Trophoblast cell (in vitro differentiated cells and primary cell): ENCODE measurements at regions not wholly inside any gene's neighbourhood (a gene's known extent, or its start where the extent isn't known, plus 50 kb on each side); places are given as distances from the start of the nearest gene placed in this dataset.
A peak's percentile ranks its signal among the peaks of the same experiment; 100 is the strongest.
"Not testable (repeated sequence)": the region's sequence is repeated elsewhere in the genome, so short reads cannot be mapped to it uniquely, and the experiment has no call there.

Experiments
- DNase-seq, 2 donors: peaks; one replicate each; pipeline ENCODE4 v3.0.0-alpha.2; 2016
- H2AFZ ChIP-seq: 2 replicates; pipeline ENCODE4 v1.6.1; 2013; ENCODE audit warnings: low read length, moderate library complexity, mild to moderate bottlenecking; ENCODE audit not compliant: insufficient read depth, poor library complexity
- H2AK5ac ChIP-seq: 2 replicates; pipeline ENCODE4 v1.6.1; 2013; ENCODE audit warnings: mild to moderate bottlenecking, low read length
- H2BK120ac ChIP-seq: 2 replicates; pipeline ENCODE4 v1.6.1; 2013; ENCODE audit warnings: low read length, mild to moderate bottlenecking, moderate library complexity; ENCODE audit not compliant: insufficient read depth, poor library complexity
- H2BK12ac ChIP-seq: 2 replicates; pipeline ENCODE4 v1.6.1; 2013; ENCODE audit warnings: mild to moderate bottlenecking, low read length, moderate library complexity
- H2BK5ac ChIP-seq: 2 replicates; pipeline ENCODE4 v1.6.1; 2013; ENCODE audit warnings: low read length, low read depth, moderate library complexity, mild to moderate bottlenecking; ENCODE audit not compliant: poor library complexity
- H3K14ac ChIP-seq: 2 replicates; pipeline ENCODE4 v1.6.1; 2013; ENCODE audit warnings: mild to moderate bottlenecking, low read length
- H3K18ac ChIP-seq: 2 replicates; pipeline ENCODE4 v1.6.1; 2013; ENCODE audit warnings: mild to moderate bottlenecking, low read length
- H3K23ac ChIP-seq: 2 replicates; pipeline ENCODE4 v1.6.1; 2013; ENCODE audit warnings: low read length
- H3K27ac ChIP-seq: 2 replicates; pipeline ENCODE4 v1.5.1; 2013; ENCODE audit warnings: low read depth, mild to moderate bottlenecking, inconsistent platforms, low read length, moderate library complexity
- H3K27me3 ChIP-seq: 2 replicates; pipeline ENCODE4 v1.6.1; 2013; ENCODE audit warnings: inconsistent platforms, mild to moderate bottlenecking, low read length, moderate library complexity; ENCODE audit not compliant: insufficient read depth
- H3K36me3 ChIP-seq, 2 experiments: 1 replicate in 1 of 2; 2 replicates in 1 of 2; pipeline ENCODE4 v1.6.1; 2013; ENCODE audit warnings: low read length in 2 of 2, mild to moderate bottlenecking in 2 of 2, moderate library complexity in 1 of 2; ENCODE audit not compliant: insufficient read depth in 2 of 2, control insufficient read depth in 1 of 2
- H3K4ac ChIP-seq: 2 replicates; pipeline ENCODE4 v1.6.1; 2013; ENCODE audit warnings: low read depth, mild to moderate bottlenecking, low read length, moderate library complexity
- H3K4me1 ChIP-seq, 2 experiments: 1 replicate in 1 of 2; 2 replicates in 1 of 2; pipeline ENCODE4 v1.6.1; 2013; ENCODE audit warnings: low read length in 2 of 2, mild to moderate bottlenecking in 2 of 2, moderate library complexity in 1 of 2; ENCODE audit not compliant: insufficient read depth in 2 of 2, control insufficient read depth in 1 of 2
- H3K4me2 ChIP-seq: 2 replicates; pipeline ENCODE4 v1.6.1; 2013; ENCODE audit warnings: inconsistent platforms, mild to moderate bottlenecking, low read length, moderate library complexity
- H3K4me3 ChIP-seq: 2 replicates; pipeline ENCODE4 v1.5.1; 2013; ENCODE audit warnings: mild to moderate bottlenecking, low read depth, low read length, inconsistent platforms
- H3K79me1 ChIP-seq: one replicate; pipeline ENCODE4 v1.6.1; 2013; ENCODE audit warnings: low read length
- H3K79me2 ChIP-seq: 2 replicates; pipeline ENCODE4 v1.6.1; 2013; ENCODE audit warnings: low read length, mild to moderate bottlenecking; ENCODE audit not compliant: control insufficient read depth, insufficient read depth, poor library complexity
- H3K9ac ChIP-seq: 2 replicates; pipeline ENCODE4 v1.6.1; 2013; ENCODE audit warnings: mild to moderate bottlenecking, low read length
- H3K9me3 ChIP-seq: 2 replicates; pipeline ENCODE4 v1.6.1; 2013; ENCODE audit warnings: low read depth, mild to moderate bottlenecking, control low read depth, inconsistent platforms, low read length; ENCODE audit not compliant: insufficient read depth
- H4K12ac ChIP-seq: 2 replicates; pipeline ENCODE4 v1.6.1; 2013; ENCODE audit warnings: low read depth, mild to moderate bottlenecking, low read length, moderate library complexity
- H4K8ac ChIP-seq: 2 replicates; pipeline ENCODE4 v1.6.1; 2013; ENCODE audit warnings: low read depth, mild to moderate bottlenecking, low read length, moderate library complexity
- H4K91ac ChIP-seq: one replicate; pipeline ENCODE4 v1.6.1; 2013; ENCODE audit warnings: low read depth, mild to moderate bottlenecking, low read length, moderate library complexity
- WGBS: extraction: QIAGEN DNeasy Blood & Tissue Kit; methylation state at CpG from one replicate; pipeline ENCODE4 v1.1.7; 2013; ENCODE audit warnings: missing lambda C conversion rate; ENCODE audit not compliant: insufficient read length, insufficient coverage; ENCODE audit errors: extremely low coverage; 5-methylcytosine and 5-hydroxymethylcytosine counted together

DNA sequence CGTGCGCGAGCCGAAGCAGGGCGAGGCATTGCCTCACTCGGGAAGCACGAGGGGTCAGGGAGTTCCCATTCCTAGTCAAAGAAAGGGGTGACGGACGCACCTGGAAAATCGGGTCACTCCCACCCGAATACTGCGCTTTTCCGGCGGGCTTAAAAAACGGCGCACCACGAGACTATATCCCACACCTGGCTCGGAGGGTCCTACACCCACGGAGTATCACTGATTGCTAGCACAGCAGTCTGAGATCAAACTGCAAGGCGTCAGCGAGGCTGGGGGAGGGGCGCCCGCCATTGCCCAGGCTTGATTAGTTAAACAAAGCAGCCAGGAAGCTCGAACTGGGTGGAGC, 520.0 kb upstream of the GRM7 start:
- H3K27ac ChIP-seq, H4K8ac ChIP-seq, H4K91ac ChIP-seq, H2BK5ac ChIP-seq, H3K4me3 ChIP-seq, H3K18ac ChIP-seq, H3K9me3 ChIP-seq, H3K9ac ChIP-seq, H2BK120ac ChIP-seq, H3K4me2 ChIP-seq, H3K4me1 ChIP-seq, H3K79me2 ChIP-seq, H3K79me1 ChIP-seq, H2AFZ ChIP-seq, H3K36me3 ChIP-seq, H3K4ac ChIP-seq, H3K27me3 ChIP-seq, DNase-seq, H2BK12ac ChIP-seq, H3K23ac ChIP-seq, H2AK5ac ChIP-seq, H4K12ac ChIP-seq, H3K14ac ChIP-seq: not testable (repeated sequence)
- no CpG with 5 or more reads among the region's 24 CpGs for WGBS

DNA sequence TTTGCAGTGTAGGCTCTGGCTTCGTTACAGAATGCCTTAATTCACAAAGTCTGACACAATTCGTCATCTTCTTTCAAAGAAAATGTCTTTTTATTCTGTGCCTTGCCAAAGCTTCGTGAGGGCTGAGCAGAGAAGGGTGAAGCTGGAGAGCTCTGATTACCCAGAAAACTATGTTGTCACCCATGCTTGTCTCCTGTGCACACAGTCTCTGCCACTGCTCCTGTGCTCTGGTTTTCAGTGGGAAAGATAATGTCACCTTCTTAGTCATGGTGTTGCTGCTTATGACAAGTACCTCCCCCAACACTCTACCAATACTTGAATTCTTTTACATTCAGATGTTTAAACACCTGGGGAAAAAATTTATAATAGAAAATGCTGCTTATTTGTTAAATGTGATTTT, 509.2 kb upstream of the GRM7 start:
- no peak overlapping the region for H3K4me2 ChIP-seq
- no CpG with 5 or more reads among the region's 3 CpGs for WGBS
- no peak overlapping the region for H4K8ac ChIP-seq
- no peaks in the 10 kb centered on the region for H3K27me3 ChIP-seq
- no peak overlapping the region for H2BK12ac ChIP-seq
- H3K9me3 ChIP-seq = no peaks in the 10 kb centered on the region
- H2AK5ac ChIP-seq = no peak overlapping the region
- no peak overlapping the region for H3K4me3 ChIP-seq
- H2BK5ac ChIP-seq = no peak overlapping the region
- H3K36me3 ChIP-seq = no peaks in the 10 kb centered on the region
- no peak overlapping the region for H3K23ac ChIP-seq
- no peaks in the 10 kb centered on the region for H3K79me1 ChIP-seq
- no peak overlapping the region for H4K12ac ChIP-seq
- H3K27ac ChIP-seq = no peak overlapping the region
- DNase-seq = no peak
- H3K9ac ChIP-seq = no peak overlapping the region
- no peaks in the 10 kb centered on the region for H3K4me1 ChIP-seq
- H3K79me2 ChIP-seq = no peaks in the 10 kb centered on the region
- H3K18ac ChIP-seq = no peak overlapping the region
- H3K14ac ChIP-seq = no peak overlapping the region
- H4K91ac ChIP-seq = no peak overlapping the region
- no peak overlapping the region for H3K4ac ChIP-seq
- H2AFZ ChIP-seq = no peak overlapping the region
- H2BK120ac ChIP-seq = no peak overlapping the region

DNA sequence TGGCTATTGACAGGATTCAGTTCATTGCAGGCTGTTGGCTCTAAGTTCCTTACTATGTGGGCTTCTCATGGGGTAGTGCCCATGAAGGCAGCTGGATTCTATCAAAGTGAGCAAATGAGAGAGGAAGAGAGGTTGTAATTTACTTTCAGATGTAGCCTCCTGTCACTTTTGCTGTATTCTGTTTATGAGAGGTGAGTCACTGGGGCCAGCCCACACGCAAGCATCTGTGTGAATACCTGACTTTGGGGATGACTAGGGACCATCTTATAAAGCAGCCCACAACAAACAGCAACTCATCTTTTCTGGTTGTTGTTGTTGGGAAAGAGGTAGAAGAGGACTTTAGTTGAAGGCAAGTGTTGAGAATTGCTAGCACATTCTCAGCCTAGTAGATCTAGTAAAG, 506.3 kb upstream of the GRM7 start:
- no peak overlapping the region for H3K4ac ChIP-seq
- H2AK5ac ChIP-seq = no peak overlapping the region
- no CpG with 5 or more reads among the region's 1 CpG for WGBS
- no peak overlapping the region for H3K27ac ChIP-seq
- no peak overlapping the region for H3K9ac ChIP-seq
- no peak overlapping the region for H3K4me2 ChIP-seq
- no peaks in the 10 kb centered on the region for H3K36me3 ChIP-seq
- H3K23ac ChIP-seq = no peak overlapping the region
- no peak overlapping the region for H3K14ac ChIP-seq
- H3K79me2 ChIP-seq = no peaks in the 10 kb centered on the region
- H3K18ac ChIP-seq = no peak overlapping the region
- H2BK120ac ChIP-seq = no peak overlapping the region
- DNase-seq = no peak
- H3K79me1 ChIP-seq = no peaks in the 10 kb centered on the region
- no peak overlapping the region for H4K8ac ChIP-seq
- H4K91ac ChIP-seq = no peak overlapping the region
- no peaks in the 10 kb centered on the region for H3K9me3 ChIP-seq
- H4K12ac ChIP-seq = no peak overlapping the region
- no peak overlapping the region for H2AFZ ChIP-seq
- no peaks in the 10 kb centered on the region for H3K4me1 ChIP-seq
- no peaks in the 10 kb centered on the region for H3K27me3 ChIP-seq
- H2BK5ac ChIP-seq = no peak overlapping the region
- no peak overlapping the region for H3K4me3 ChIP-seq
- H2BK12ac ChIP-seq = no peak overlapping the region

DNA sequence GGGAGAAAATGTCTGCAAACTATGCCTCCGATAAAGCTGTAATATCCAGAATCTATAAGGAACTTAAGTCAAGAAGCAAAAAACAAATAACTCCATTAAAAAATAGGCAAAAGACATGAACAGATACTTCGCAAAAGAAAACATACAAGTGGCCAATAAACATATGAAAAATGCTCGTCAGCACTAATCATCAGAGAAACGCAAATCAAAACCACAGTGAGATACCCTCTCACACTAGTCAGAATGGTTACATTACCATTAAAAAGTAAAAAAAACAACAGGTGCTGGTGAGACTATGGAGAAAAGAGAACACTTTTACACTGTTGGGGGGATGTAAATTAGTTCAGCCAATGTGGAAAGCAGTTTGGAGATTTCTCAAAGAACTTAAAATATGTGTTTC, 498.5 kb upstream of the GRM7 start:
- H3K36me3 ChIP-seq = no peaks in the 10 kb centered on the region
- no peak overlapping the region for H3K4me3 ChIP-seq
- H3K79me1 ChIP-seq = no peaks in the 10 kb centered on the region
- no peak overlapping the region for H3K4ac ChIP-seq
- H2AK5ac ChIP-seq = no peak overlapping the region
- DNase-seq = no peak
- H3K4me2 ChIP-seq = no peak overlapping the region
- H3K4me1 ChIP-seq = no peaks in the 10 kb centered on the region
- no peak overlapping the region for H2BK5ac ChIP-seq
- H3K27ac ChIP-seq = no peak overlapping the region
- no peak overlapping the region for H2BK120ac ChIP-seq
- no peak overlapping the region for H4K91ac ChIP-seq
- H3K9ac ChIP-seq = no peak overlapping the region
- no peaks in the 10 kb centered on the region for H3K79me2 ChIP-seq
- no CpG with 5 or more reads among the region's 4 CpGs for WGBS
- no peaks in the 10 kb centered on the region for H3K9me3 ChIP-seq
- no peak overlapping the region for H2AFZ ChIP-seq
- no peak overlapping the region for H3K18ac ChIP-seq
- no peak overlapping the region for H4K12ac ChIP-seq
- H2BK12ac ChIP-seq = no peak overlapping the region
- no peaks in the 10 kb centered on the region for H3K27me3 ChIP-seq
- H3K14ac ChIP-seq = no peak overlapping the region
- H3K23ac ChIP-seq = no peak overlapping the region
- no peak overlapping the region for H4K8ac ChIP-seq

DNA sequence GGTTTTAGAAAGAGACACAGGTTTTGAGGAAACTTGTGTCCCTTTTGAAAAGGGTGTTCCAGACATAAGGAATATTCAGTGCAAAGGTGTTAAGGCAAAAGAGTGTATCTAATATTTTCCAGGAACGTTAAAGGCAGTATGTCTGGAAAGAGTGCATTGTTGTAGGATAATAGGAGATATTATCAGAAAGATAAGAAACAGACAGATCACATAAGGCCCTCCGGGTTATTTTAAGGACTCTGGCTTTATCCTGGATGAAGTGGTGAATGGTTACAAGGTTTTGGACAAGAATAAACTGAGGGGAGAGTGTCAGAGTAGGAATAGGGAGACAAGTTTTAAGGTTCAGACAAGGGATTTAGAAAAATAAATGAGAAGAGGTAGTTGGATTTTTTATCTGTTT, 493.7 kb upstream of the GRM7 start:
- Histone ChIP-seq H3K9ac (no peak overlapping the region), H3K27ac (no peak overlapping the region), H2BK120ac (no peak overlapping the region), H3K4me3 (no peak overlapping the region), H2AK5ac (no peak overlapping the region), H4K91ac (no peak overlapping the region), H3K79me2 (no peaks in the 10 kb centered on the region), H3K27me3 (no peaks in the 10 kb centered on the region), H3K18ac (no peak overlapping the region), H4K12ac (no peak overlapping the region), H2BK12ac (no peak overlapping the region), H3K23ac (no peak overlapping the region), H3K14ac (no peak overlapping the region), H2BK5ac (no peak overlapping the region), H3K79me1 (no peaks in the 10 kb centered on the region), H2AFZ (no peak overlapping the region), H3K4me2 (no peak overlapping the region), H4K8ac (no peak overlapping the region), H3K9me3 (no peaks in the 10 kb centered on the region), H3K4ac (no peak overlapping the region), H3K4me1 (no peaks in the 10 kb centered on the region), H3K36me3 (no peaks in the 10 kb centered on the region)
- no CpG with 5 or more reads among the region's 2 CpGs for WGBS
- DNase-seq = peak; percentile 3 to 55
